ENCODE measurements at regions not wholly inside any gene's neighbourhood (a gene's known extent, or its start where the extent isn't known, plus 50 kb on each side); places are given as distances from the start of the nearest gene placed in this dataset.
"Not testable (repeated sequence)": the region's sequence is repeated elsewhere in the genome, so short reads cannot be mapped to it uniquely, and the experiment has no call there.

- no peak for DNase-seq (ENCODE audit: low spot score)
Observed at GRCh38 chr4:167883266-167883665, 209.1 kb upstream of the ANXA10 start.

GRCh38 chr4:167885071-167885470, 207.3 kb upstream of the ANXA10 start:
- TF ChIP-seq, protein P1, sequence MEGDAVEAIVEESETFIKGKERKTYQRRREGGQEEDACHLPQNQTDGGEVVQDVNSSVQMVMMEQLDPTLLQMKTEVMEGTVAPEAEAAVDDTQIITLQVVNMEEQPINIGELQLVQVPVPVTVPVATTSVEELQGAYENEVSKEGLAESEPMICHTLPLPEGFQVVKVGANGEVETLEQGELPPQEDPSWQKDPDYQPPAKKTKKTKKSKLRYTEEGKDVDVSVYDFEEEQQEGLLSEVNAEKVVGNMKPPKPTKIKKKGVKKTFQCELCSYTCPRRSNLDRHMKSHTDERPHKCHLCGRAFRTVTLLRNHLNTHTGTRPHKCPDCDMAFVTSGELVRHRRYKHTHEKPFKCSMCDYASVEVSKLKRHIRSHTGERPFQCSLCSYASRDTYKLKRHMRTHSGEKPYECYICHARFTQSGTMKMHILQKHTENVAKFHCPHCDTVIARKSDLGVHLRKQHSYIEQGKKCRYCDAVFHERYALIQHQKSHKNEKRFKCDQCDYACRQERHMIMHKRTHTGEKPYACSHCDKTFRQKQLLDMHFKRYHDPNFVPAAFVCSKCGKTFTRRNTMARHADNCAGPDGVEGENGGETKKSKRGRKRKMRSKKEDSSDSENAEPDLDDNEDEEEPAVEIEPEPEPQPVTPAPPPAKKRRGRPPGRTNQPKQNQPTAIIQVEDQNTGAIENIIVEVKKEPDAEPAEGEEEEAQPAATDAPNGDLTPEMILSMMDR (IDR thresholded peaks at IDR 0.05) = no peak

More at GRCh38 chr4:167883266-167883665, 209.1 kb upstream of the ANXA10 start:
- no peak overlapping the region for H3K27ac ChIP-seq
- H3K4me3 ChIP-seq = no peak overlapping the region
- TF ChIP-seq, protein P1 (IDR thresholded peaks at IDR 0.05) = no peak

DNA sequence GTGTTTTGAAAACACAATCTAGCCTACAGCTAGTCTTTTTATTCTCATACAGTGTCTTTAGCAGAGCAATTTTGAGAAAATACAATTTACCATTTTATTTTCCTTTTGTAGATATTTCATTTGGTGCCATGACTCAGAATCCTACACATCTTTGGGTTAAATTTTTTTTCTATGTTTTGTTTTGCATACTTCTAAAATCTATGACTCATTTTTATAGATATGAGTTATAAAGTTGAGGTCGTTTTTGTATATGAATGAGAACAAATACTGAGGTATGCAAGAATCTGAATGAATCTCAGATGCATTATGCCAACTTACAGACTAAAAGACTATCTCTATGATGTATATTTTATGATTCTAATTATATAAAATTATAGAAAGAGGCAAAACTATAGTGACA, 206.5 kb upstream of the ANXA10 start:
- DNase-seq (ENCODE audit: low spot score) = no peak
- no peak overlapping the region for H3K4me3 ChIP-seq
- TF ChIP-seq, protein P1 (IDR thresholded peaks at IDR 0.05) = no peak
- no peak overlapping the region for H3K27ac ChIP-seq

More at GRCh38 chr4:167885071-167885470, 207.3 kb upstream of the ANXA10 start:
- H3K4me3 ChIP-seq = no peak overlapping the region
- DNase-seq (ENCODE audit: low spot score) = no peak
- no peak overlapping the region for H3K27ac ChIP-seq

- Histone ChIP-seq H3K4me3 (no peak overlapping the region), H3K27ac (no peak overlapping the region)
- no peak for DNase-seq (ENCODE audit: low spot score)
- TF ChIP-seq, protein P1 (IDR thresholded peaks at IDR 0.05) = no peak
Observed at GRCh38 chr4:167887726-167888125, 204.6 kb upstream of the ANXA10 start.

DNA sequence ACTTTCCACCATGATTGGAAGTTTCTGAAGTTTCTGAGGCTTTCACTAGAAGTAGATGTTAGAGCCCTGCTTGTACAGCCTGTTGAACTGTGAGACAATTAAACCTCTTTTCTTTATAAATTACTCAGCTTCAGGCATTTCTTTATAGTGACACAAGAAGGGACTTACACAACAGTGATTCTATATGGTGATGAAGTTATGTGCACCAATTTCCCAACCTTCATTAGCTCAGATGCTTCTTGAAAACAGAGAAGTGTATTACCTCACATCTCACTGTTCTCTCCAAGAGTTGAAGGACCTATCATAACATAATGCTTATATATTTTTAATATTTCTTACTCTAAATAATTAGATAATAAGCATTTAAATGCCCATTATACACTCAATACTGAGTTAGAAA, 202.1 kb upstream of the ANXA10 start:
- TF ChIP-seq, protein P1 (IDR thresholded peaks at IDR 0.05) = no peak
- H3K4me3 ChIP-seq = no peak overlapping the region
- DNase-seq (ENCODE audit: low spot score) = no peak
- no peak overlapping the region for H3K27ac ChIP-seq

DNA sequence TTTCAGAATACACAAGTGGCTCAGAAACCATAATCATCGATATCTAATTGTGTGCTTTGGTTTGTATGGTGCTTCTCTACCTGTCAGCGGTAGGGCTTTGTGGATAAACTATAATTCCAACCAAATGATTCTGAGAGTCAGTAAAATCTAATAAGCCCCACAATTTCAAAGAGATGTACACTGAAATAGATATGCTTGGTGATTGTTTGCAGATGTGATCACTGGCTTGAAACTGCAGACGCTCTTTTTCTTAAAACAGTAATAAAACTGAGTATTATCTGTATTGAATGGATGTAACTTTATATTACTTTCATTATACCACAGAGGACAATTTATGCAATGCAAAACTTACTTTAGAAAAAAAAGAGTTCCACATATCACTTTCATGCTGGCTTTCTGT, 198.8 kb upstream of the ANXA10 start:
- DNase-seq (ENCODE audit: low spot score) = no peak
- Histone ChIP-seq H3K4me3 (no peak overlapping the region), H3K27ac (no peak overlapping the region)
- TF ChIP-seq, protein P1 (IDR thresholded peaks at IDR 0.05) = no peak

- not testable (repeated sequence) for H3K27ac ChIP-seq; H3K4me3 ChIP-seq; DNase-seq (ENCODE audit: low spot score)
Observed at GRCh38 chr4:167896260-167896659, 196.1 kb upstream of the ANXA10 start.

GRCh38 chr4:167897116-167897515, 195.2 kb upstream of the ANXA10 start:
- DNase-seq (ENCODE audit: low spot score) = no peak
- Histone ChIP-seq H3K4me3 (no peak overlapping the region), H3K27ac (no peak overlapping the region)
- TF ChIP-seq, protein P1 (IDR thresholded peaks at IDR 0.05) = no peak

All from coronary artery (tissue), 2 donors.